Type B pancreatic cell (in vitro differentiated cells): ENCODE measurements at regions not wholly inside any gene's neighbourhood (a gene's known extent, or its start where the extent isn't known, plus 50 kb on each side); places are given as distances from the start of the nearest gene placed in this dataset.
A peak's percentile ranks its signal among the peaks of the same experiment; 100 is the strongest.
"Not testable (repeated sequence)": the region's sequence is repeated elsewhere in the genome, so short reads cannot be mapped to it uniquely, and the experiment has no call there.

Experiments used
- DNase-seq: peaks from one replicate; pipeline ENCODE4 v3.0.0; 2021; ENCODE audit warnings: mixed read lengths; ENCODE audit not compliant: unreplicated experiment; ENCODE audit errors: extremely low spot score
- H3K27ac Mint-ChIP-seq: 2 replicates; pipeline ENCODE4 v1.8.0; 2021; ENCODE audit warnings: mild to moderate bottlenecking, mixed read lengths
- H3K27me3 Mint-ChIP-seq: 2 replicates; pipeline ENCODE4 v1.8.0; 2021; ENCODE audit warnings: mixed read lengths
- H3K36me3 Mint-ChIP-seq: 2 replicates; pipeline ENCODE4 v1.8.0; 2021; ENCODE audit warnings: mixed read lengths
- H3K4me1 Mint-ChIP-seq: one replicate; pipeline ENCODE4 v1.8.0; 2021; ENCODE audit warnings: mixed read lengths; ENCODE audit not compliant: unreplicated experiment
- H3K4me3 Mint-ChIP-seq: 2 replicates; pipeline ENCODE4 v1.8.0; 2021; ENCODE audit warnings: mild to moderate bottlenecking, mixed read lengths
- H3K9me3 Mint-ChIP-seq: 2 replicates; pipeline ENCODE4 v1.8.0; 2021; ENCODE audit warnings: mixed read lengths
- TF ChIP-seq, protein P1 (sequence below): fragments of 200-600 bp; sonication (generic); conservative IDR thresholded peaks from 2 replicates; pipeline ENCODE4 v1.5.0; 2021; ENCODE audit warnings: antibody characterized with exemption, mild to moderate bottlenecking

- H3K36me3 Mint-ChIP-seq, result no peaks in the 10 kb centered on the region
- H3K9me3 Mint-ChIP-seq, result no peaks in the 10 kb centered on the region
- H3K27ac Mint-ChIP-seq, result no peak overlapping the region
- no peak for DNase-seq
- H3K27me3 Mint-ChIP-seq, result no peaks in the 10 kb centered on the region
- TF ChIP-seq, protein P1, sequence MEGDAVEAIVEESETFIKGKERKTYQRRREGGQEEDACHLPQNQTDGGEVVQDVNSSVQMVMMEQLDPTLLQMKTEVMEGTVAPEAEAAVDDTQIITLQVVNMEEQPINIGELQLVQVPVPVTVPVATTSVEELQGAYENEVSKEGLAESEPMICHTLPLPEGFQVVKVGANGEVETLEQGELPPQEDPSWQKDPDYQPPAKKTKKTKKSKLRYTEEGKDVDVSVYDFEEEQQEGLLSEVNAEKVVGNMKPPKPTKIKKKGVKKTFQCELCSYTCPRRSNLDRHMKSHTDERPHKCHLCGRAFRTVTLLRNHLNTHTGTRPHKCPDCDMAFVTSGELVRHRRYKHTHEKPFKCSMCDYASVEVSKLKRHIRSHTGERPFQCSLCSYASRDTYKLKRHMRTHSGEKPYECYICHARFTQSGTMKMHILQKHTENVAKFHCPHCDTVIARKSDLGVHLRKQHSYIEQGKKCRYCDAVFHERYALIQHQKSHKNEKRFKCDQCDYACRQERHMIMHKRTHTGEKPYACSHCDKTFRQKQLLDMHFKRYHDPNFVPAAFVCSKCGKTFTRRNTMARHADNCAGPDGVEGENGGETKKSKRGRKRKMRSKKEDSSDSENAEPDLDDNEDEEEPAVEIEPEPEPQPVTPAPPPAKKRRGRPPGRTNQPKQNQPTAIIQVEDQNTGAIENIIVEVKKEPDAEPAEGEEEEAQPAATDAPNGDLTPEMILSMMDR, result no peak
- H3K4me1 Mint-ChIP-seq, result no peaks in the 10 kb centered on the region
- no peak overlapping the region for H3K4me3 Mint-ChIP-seq
Observed at GRCh38 chrX:139423186-139423585, 107.4 kb upstream of the F9 start.

- not testable (repeated sequence) for H3K27me3 Mint-ChIP-seq, H3K4me3 Mint-ChIP-seq, H3K36me3 Mint-ChIP-seq, H3K9me3 Mint-ChIP-seq, DNase-seq, H3K4me1 Mint-ChIP-seq, H3K27ac Mint-ChIP-seq
Observed at GRCh38 chrX:139398258-139398657, 132.3 kb upstream of the F9 start.

- H3K27ac Mint-ChIP-seq, result no peak overlapping the region
- H3K9me3 Mint-ChIP-seq, result no peaks in the 10 kb centered on the region
- no peaks in the 10 kb centered on the region for H3K36me3 Mint-ChIP-seq
- TF ChIP-seq, protein P1, result no peak
- DNase-seq, result no peak
- H3K27me3 Mint-ChIP-seq, result no peaks in the 10 kb centered on the region
- no peaks in the 10 kb centered on the region for H3K4me1 Mint-ChIP-seq
- no peak overlapping the region for H3K4me3 Mint-ChIP-seq
Observed at GRCh38 chrX:139388254-139388653, 142.3 kb upstream of the F9 start.

DNA sequence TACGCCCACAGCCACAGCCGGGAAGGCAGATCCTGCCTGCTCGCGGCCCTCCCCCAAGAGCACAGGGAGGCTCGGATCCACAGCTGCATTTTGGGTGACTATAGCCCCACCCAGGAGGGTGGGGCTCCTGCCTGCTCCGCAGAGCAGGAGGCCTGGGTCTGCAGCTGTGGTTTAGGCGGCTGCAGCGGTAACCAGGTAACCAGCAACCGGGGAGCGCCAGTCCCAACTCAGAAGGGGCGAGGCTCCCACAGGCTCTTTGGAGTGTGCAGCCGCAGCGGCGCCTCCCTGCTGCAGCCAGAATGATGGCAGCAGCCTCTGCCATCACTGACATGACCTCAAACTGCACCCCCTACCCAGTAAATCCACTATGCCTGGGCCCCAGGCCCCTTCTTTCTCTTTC, 148.0 kb upstream of the F9 start:
- peaks cover 3% of the 10 kb centered on the region for H3K27me3 Mint-ChIP-seq
- H3K27ac Mint-ChIP-seq, result no peak overlapping the region
- H3K4me1 Mint-ChIP-seq, result no peaks in the 10 kb centered on the region
- TF ChIP-seq, protein P1, result no peak
- DNase-seq, result no peak
- H3K9me3 Mint-ChIP-seq, result no peaks in the 10 kb centered on the region
- no peaks in the 10 kb centered on the region for H3K36me3 Mint-ChIP-seq
- H3K4me3 Mint-ChIP-seq, result no peak overlapping the region

DNA sequence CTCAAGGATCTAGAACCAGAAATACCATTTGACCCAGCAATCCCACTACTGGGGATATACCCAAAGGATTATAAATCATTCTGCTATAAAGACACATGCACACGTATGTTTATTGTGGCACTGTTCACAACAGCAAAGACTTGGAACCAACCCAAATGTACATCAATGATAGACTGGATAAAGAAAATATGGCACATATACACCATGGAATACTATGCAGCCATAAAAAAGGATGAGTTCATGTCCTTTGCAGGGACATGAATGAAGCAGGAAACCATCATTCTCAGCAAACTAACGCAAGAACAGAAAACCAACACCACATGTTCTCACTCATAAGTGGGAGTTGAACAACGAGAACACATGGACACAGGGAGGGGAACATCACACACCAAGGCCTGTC, 154.0 kb upstream of the F9 start:
- H3K27ac Mint-ChIP-seq, H3K27me3 Mint-ChIP-seq, H3K4me3 Mint-ChIP-seq, H3K36me3 Mint-ChIP-seq, H3K4me1 Mint-ChIP-seq, H3K9me3 Mint-ChIP-seq, DNase-seq: not testable (repeated sequence)

- no peaks in the 10 kb centered on the region for H3K4me1 Mint-ChIP-seq
- H3K27me3 Mint-ChIP-seq, result no peaks in the 10 kb centered on the region
- no peaks in the 10 kb centered on the region for H3K9me3 Mint-ChIP-seq
- TF ChIP-seq, protein P1, result no peak
- DNase-seq, result no peak
- no peak overlapping the region for H3K27ac Mint-ChIP-seq
- no peaks in the 10 kb centered on the region for H3K36me3 Mint-ChIP-seq
- H3K4me3 Mint-ChIP-seq, result no peak overlapping the region
Observed at GRCh38 chrX:139360356-139360755, 170.2 kb upstream of the F9 start.

GRCh38 chrX:139342594-139342991, 187.9 kb upstream of the F9 start:
- Mint-ChIP-seq H3K4me3 (peak overlapping the region; percentile 47), H3K27ac (peak overlapping the region; percentile 10)
- H3K36me3 Mint-ChIP-seq, result not testable (repeated sequence)

GRCh38 chrX:139341855-139342593, 188.5 kb upstream of the F9 start:
- H3K27ac Mint-ChIP-seq, result peak overlapping the region; percentile 10

More at GRCh38 chrX:139342594-139342991, 187.9 kb upstream of the F9 start:
- H3K4me1 Mint-ChIP-seq, DNase-seq, H3K9me3 Mint-ChIP-seq: not testable (repeated sequence)
- peaks cover 23% of the 10 kb centered on the region for H3K27me3 Mint-ChIP-seq

More at GRCh38 chrX:139341855-139342593, 188.5 kb upstream of the F9 start:
- H3K9me3 Mint-ChIP-seq, H3K4me1 Mint-ChIP-seq, H3K36me3 Mint-ChIP-seq, DNase-seq: not testable (repeated sequence)
- Mint-ChIP-seq H3K4me3 (peak overlapping the region; percentile 47), H3K27me3 (peaks cover 23% of the 10 kb centered on the region)
